Ishikawa (cell line): ENCODE measurements at regions not wholly inside any gene's neighbourhood (a gene's known extent, or its start where the extent isn't known, plus 50 kb on each side); places are given as distances from the start of the nearest gene placed in this dataset.

ENCODE experiments used
- CEBPB ChIP-seq: IDR thresholded peaks from 2 replicates; pipeline ENCODE4 v1.6.1; 2012
- CREB1 ChIP-seq: IDR thresholded peaks from 2 replicates; pipeline ENCODE4 v1.6.1; 2012; ENCODE audit warnings: low read depth
- EGR1 ChIP-seq: IDR thresholded peaks from 2 replicates; pipeline ENCODE4 v1.6.1; 2012
- EP300 ChIP-seq: IDR thresholded peaks from 2 replicates; pipeline ENCODE4 v1.6.1; 2012; ENCODE audit warnings: borderline replicate concordance
- FOXM1 ChIP-seq: IDR thresholded peaks from 2 replicates; pipeline ENCODE4 v1.6.1; 2012; ENCODE audit warnings: low read depth, borderline replicate concordance
- NFIC ChIP-seq: IDR thresholded peaks from 2 replicates; pipeline ENCODE4 v1.6.1; 2012
- RAD21 ChIP-seq: IDR thresholded peaks from 2 replicates; pipeline ENCODE4 v1.6.1; 2012; ENCODE audit warnings: low read depth
- TAF1 ChIP-seq: IDR thresholded peaks from 2 replicates; pipeline ENCODE4 v1.6.1; 2012; ENCODE audit warnings: low read depth, mild to moderate bottlenecking
- TCF12 ChIP-seq: IDR thresholded peaks from 2 replicates; pipeline ENCODE4 v1.6.1; 2012; ENCODE audit warnings: low read depth
- TEAD4 ChIP-seq: IDR thresholded peaks from 2 replicates; pipeline ENCODE4 v1.6.1; 2012
- YY1 ChIP-seq: IDR thresholded peaks from 2 replicates; pipeline ENCODE4 v1.6.1; 2012; ENCODE audit warnings: low read depth
- ZBTB7A ChIP-seq: IDR thresholded peaks from 2 replicates; pipeline ENCODE4 v1.6.1; 2012; ENCODE audit warnings: low read depth
- TF ChIP-seq, protein P1 (sequence below): IDR thresholded peaks from 2 replicates; pipeline ENCODE4 v1.6.1; 2012
- TF ChIP-seq, protein P2 (sequence below): IDR thresholded peaks from 2 replicates; pipeline ENCODE4 v1.6.1; 2012; ENCODE audit warnings: low read depth, mild to moderate bottlenecking
- TF ChIP-seq, protein P3 (sequence below): IDR thresholded peaks from 2 replicates; pipeline ENCODE4 v1.6.1; 2012

DNA sequence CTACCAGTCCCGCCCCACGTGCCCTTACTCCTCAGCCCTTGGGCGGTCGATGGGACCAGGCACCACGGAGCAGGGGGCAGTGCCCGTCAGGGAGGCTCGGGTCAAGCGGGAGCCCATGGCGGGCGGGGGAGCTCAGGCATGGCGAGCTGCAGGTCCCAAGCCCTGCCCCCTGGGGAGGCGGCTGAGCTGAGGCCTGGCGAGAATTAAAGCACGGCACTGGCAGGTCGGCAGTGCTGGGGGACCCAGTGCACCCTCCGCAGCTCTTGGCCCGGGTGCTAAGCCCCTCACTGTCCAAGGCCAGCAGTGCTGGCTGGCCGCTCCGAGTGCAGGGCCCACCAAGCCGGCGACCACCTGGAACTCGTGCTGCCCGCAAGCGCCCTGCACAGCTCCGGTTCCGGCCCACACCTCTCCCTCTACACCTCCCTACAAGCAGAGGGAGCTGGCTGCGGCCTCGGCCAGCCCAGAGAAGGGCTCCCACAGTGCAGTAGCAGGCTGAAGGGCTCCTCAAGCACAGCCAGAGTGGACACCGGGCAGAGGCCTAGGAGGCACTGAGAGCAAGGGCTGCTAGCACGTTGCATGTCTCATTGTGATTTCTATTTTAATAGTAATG lies 166.8 kb upstream of the FMN2 start:
- TF ChIP-seq TAF1 (no peak), EGR1 (no peak), CREB1 (no peak), RAD21 (no peak), NFIC (no peak), TCF12 (no peak), TEAD4 (no peak), YY1 (no peak), FOXM1 (no peak), EP300 (no peak)
- TF ChIP-seq, protein P1, sequence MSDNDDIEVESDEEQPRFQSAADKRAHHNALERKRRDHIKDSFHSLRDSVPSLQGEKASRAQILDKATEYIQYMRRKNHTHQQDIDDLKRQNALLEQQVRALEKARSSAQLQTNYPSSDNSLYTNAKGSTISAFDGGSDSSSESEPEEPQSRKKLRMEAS, result no peak
- TF ChIP-seq, protein P2, sequence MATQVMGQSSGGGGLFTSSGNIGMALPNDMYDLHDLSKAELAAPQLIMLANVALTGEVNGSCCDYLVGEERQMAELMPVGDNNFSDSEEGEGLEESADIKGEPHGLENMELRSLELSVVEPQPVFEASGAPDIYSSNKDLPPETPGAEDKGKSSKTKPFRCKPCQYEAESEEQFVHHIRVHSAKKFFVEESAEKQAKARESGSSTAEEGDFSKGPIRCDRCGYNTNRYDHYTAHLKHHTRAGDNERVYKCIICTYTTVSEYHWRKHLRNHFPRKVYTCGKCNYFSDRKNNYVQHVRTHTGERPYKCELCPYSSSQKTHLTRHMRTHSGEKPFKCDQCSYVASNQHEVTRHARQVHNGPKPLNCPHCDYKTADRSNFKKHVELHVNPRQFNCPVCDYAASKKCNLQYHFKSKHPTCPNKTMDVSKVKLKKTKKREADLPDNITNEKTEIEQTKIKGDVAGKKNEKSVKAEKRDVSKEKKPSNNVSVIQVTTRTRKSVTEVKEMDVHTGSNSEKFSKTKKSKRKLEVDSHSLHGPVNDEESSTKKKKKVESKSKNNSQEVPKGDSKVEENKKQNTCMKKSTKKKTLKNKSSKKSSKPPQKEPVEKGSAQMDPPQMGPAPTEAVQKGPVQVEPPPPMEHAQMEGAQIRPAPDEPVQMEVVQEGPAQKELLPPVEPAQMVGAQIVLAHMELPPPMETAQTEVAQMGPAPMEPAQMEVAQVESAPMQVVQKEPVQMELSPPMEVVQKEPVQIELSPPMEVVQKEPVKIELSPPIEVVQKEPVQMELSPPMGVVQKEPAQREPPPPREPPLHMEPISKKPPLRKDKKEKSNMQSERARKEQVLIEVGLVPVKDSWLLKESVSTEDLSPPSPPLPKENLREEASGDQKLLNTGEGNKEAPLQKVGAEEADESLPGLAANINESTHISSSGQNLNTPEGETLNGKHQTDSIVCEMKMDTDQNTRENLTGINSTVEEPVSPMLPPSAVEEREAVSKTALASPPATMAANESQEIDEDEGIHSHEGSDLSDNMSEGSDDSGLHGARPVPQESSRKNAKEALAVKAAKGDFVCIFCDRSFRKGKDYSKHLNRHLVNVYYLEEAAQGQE, result no peak

GRCh38 chr1:239926184-239926583 lies 165.5 kb upstream of the FMN2 start:
- TF ChIP-seq, protein P2, result no peak
- TF ChIP-seq ZBTB7A (no peak), RAD21 (no peak), CREB1 (no peak), YY1 (no peak), TCF12 (no peak), TAF1 (no peak), NFIC (no peak), EGR1 (no peak), FOXM1 (no peak), TEAD4 (no peak), CEBPB (no peak), EP300 (no peak)
- TF ChIP-seq, protein P1, result no peak
- TF ChIP-seq, protein P3, sequence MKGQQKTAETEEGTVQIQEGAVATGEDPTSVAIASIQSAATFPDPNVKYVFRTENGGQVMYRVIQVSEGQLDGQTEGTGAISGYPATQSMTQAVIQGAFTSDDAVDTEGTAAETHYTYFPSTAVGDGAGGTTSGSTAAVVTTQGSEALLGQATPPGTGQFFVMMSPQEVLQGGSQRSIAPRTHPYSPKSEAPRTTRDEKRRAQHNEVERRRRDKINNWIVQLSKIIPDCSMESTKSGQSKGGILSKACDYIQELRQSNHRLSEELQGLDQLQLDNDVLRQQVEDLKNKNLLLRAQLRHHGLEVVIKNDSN, result no peak

DNA sequence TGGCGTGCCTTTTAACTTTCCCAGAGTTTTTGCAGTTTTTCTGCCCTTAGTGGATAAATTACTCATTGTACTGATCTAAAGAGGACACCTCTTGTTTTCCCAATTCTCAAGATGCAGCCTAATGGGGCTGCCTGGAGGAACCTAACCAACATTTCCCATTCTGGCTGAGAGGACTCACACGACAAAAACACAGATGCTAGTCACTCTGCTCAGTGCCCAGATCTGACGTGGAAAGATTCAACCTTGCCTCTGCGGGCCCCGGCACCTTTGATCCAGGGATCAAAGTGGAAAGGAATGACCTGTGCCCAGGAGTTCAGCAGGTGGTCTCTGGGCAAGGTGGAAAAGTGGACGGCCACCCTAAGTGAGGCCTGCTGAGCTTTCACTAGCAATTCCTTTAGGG lies 162.4 kb upstream of the FMN2 start:
- TF ChIP-seq, protein P2, result no peak
- no peak for TF ChIP-seq TCF12
- no peak for TF ChIP-seq TEAD4
- TF ChIP-seq NFIC, result no peak
- no peak for TF ChIP-seq CREB1
- no peak for TF ChIP-seq TAF1
- no peak for TF ChIP-seq RAD21
- no peak for TF ChIP-seq ZBTB7A
- no peak for TF ChIP-seq FOXM1
- TF ChIP-seq, protein P1, result no peak
- TF ChIP-seq EGR1, result no peak
- TF ChIP-seq, protein P3, result no peak
- no peak for TF ChIP-seq EP300
- TF ChIP-seq CEBPB, result no peak
- TF ChIP-seq YY1, result no peak

- TF ChIP-seq, protein P1, result no peak
- TF ChIP-seq NFIC, result no peak
Observed at GRCh38 chr1:239930686-239931262, 160.9 kb upstream of the FMN2 start.
